Liver (tissue), 7 donors: ENCODE measurements at regions not wholly inside any gene's neighbourhood (a gene's known extent, or its start where the extent isn't known, plus 50 kb on each side); places are given as distances from the start of the nearest gene placed in this dataset.

ENCODE experiments used
- DNase-seq: peaks from one replicate; pipeline ENCODE4 v3.0.0-alpha.2; 2017; ENCODE audit warnings: low spot score
- H3K27ac ChIP-seq, 2 donors: one replicate each; pipeline ENCODE4 v1.7.0; 2013; ENCODE audit warnings: inconsistent platforms in 2 of 2, low read length in 2 of 2, control low read depth in 1 of 2, low read depth in 1 of 2, mild to moderate bottlenecking in 1 of 2
- H3K27me3 ChIP-seq, 4 donors: one replicate each; pipeline versions ENCODE4 v1.6.1 to v1.7.0; 2013; ENCODE audit warnings: low read length in 3 of 4, inconsistent platforms in 1 of 4, mild to moderate bottlenecking in 1 of 4, moderate library complexity in 1 of 4; ENCODE audit not compliant: control insufficient read depth in 4 of 4, insufficient read depth in 4 of 4
- H3K36me3 ChIP-seq, 4 donors: one replicate each; pipeline versions ENCODE4 v1.6.1 to v1.7.0; 2013; ENCODE audit warnings: low read length in 3 of 4, mild to moderate bottlenecking in 3 of 4, low read depth in 1 of 4, moderate library complexity in 1 of 4; ENCODE audit not compliant: control insufficient read depth in 4 of 4, insufficient read depth in 3 of 4
- H3K4me1 ChIP-seq, 4 donors: one replicate each; pipeline versions ENCODE4 v1.6.1 to v1.7.0; 2013; ENCODE audit warnings: low read length in 3 of 4, mild to moderate bottlenecking in 3 of 4, moderate library complexity in 1 of 4; ENCODE audit not compliant: control insufficient read depth in 4 of 4, insufficient read depth in 4 of 4
- H3K4me3 ChIP-seq, 3 donors: one replicate each; pipeline versions ENCODE4 v1.6.1 to v1.7.0; 2013; ENCODE audit warnings: low read length in 3 of 3, control low read depth in 1 of 3, low read depth in 1 of 3, mild to moderate bottlenecking in 1 of 3
- H3K9ac ChIP-seq, 2 donors: one replicate each; pipeline ENCODE4 v1.7.0; 2013; ENCODE audit warnings: low read length in 2 of 2, mild to moderate bottlenecking in 2 of 2, moderate library complexity in 2 of 2, control low read depth in 1 of 2, low read depth in 1 of 2
- H3K9me3 ChIP-seq, 4 donors: one replicate each; pipeline versions ENCODE4 v1.6.1 to v1.7.0; 2013; ENCODE audit warnings: low read length in 3 of 4; ENCODE audit not compliant: control insufficient read depth in 4 of 4
- ATF3 ChIP-seq: IDR thresholded peaks from 2 replicates; pipeline ENCODE4 v1.6.1; 2016; ENCODE audit warnings: antibody characterized with exemption
- EGR1 ChIP-seq, 2 donors: IDR thresholded peaks; 2 replicates each; pipeline ENCODE4 v1.6.1; 2016 to 2018; ENCODE audit warnings: antibody characterized with exemption in 2 of 2, low read depth in 2 of 2
- FOXA1 ChIP-seq: IDR thresholded peaks from 2 replicates; pipeline ENCODE4 v1.6.1; 2016; ENCODE audit warnings: antibody characterized with exemption
- FOXA2 ChIP-seq: IDR thresholded peaks from 2 replicates; pipeline ENCODE4 v1.6.1; 2016; ENCODE audit warnings: antibody characterized with exemption
- GABPA ChIP-seq, 2 donors: IDR thresholded peaks in 1 of 2; conservative IDR thresholded peaks in 1 of 2; 2 replicates each; pipeline ENCODE4 v1.6.1; 2016; ENCODE audit warnings: antibody characterized with exemption in 2 of 2, mild to moderate bottlenecking in 1 of 2, moderate library complexity in 1 of 2
- HNF4A ChIP-seq, 2 donors: conservative IDR thresholded peaks; 2 replicates each; pipeline ENCODE4 v1.6.1; 2016; ENCODE audit warnings: antibody characterized with exemption in 2 of 2, mild to moderate bottlenecking in 2 of 2
- HNF4G ChIP-seq: IDR thresholded peaks from 2 replicates; pipeline ENCODE4 v1.6.1; 2016; ENCODE audit warnings: antibody characterized with exemption
- JUND ChIP-seq, 2 donors: IDR thresholded peaks; 2 replicates each; pipeline ENCODE4 v1.6.1; 2016; ENCODE audit warnings: antibody characterized with exemption in 2 of 2
- MAX ChIP-seq: IDR thresholded peaks from 2 replicates; pipeline ENCODE4 v1.6.1; 2016; ENCODE audit warnings: antibody characterized with exemption
- NR2F2 ChIP-seq: IDR thresholded peaks from 2 replicates; pipeline ENCODE4 v1.6.1; 2016; ENCODE audit warnings: antibody characterized with exemption
- RAD21 ChIP-seq, 2 donors: IDR thresholded peaks; 2 replicates each; pipeline ENCODE4 v1.6.1; 2016; ENCODE audit warnings: antibody characterized with exemption in 2 of 2, mild to moderate bottlenecking in 2 of 2
- REST ChIP-seq: IDR thresholded peaks from 2 replicates; pipeline ENCODE4 v1.6.1; 2016; ENCODE audit warnings: antibody characterized with exemption, mild to moderate bottlenecking
- RXRA ChIP-seq, 2 donors: IDR thresholded peaks; 2 replicates each; pipeline ENCODE4 v1.6.1; 2017 to 2018; ENCODE audit warnings: antibody characterized with exemption in 2 of 2, mild to moderate bottlenecking in 1 of 2
- SP1 ChIP-seq: IDR thresholded peaks from 2 replicates; pipeline ENCODE4 v1.6.1; 2018; ENCODE audit warnings: antibody characterized with exemption, mild to moderate bottlenecking
- TAF1 ChIP-seq: conservative IDR thresholded peaks from 2 replicates; pipeline ENCODE4 v1.6.1; 2016; ENCODE audit warnings: antibody characterized with exemption, mild to moderate bottlenecking
- YY1 ChIP-seq: IDR thresholded peaks from 2 replicates; pipeline ENCODE4 v1.6.1; 2016; ENCODE audit warnings: antibody characterized with exemption, mild to moderate bottlenecking
- ZBTB33 ChIP-seq: IDR thresholded peaks from 2 replicates; pipeline ENCODE4 v1.6.1; 2016; ENCODE audit warnings: antibody characterized with exemption
- WGBS: extraction: QIAGEN DNeasy Blood & Tissue Kit; methylation state at CpG from one replicate; pipeline ENCODE4 v1.1.7; 2013; 5-methylcytosine and 5-hydroxymethylcytosine counted together
- donor health status: healthy.
- donor health status: healthy.
- donor health status: healthy.
- donor health status: healthy.

- TF ChIP-seq REST (no peak), FOXA2 (no peak), TAF1 (no peak), JUND (IDR thresholded peaks at IDR 0.05) (no peak)
Measured at GRCh38 chr18:55651236-55651635, 63.2 kb upstream of the TCF4 start (continued).

- H3K4me1 ChIP-seq: no peaks in the 10 kb centered on the region
- TF ChIP-seq EGR1 (IDR thresholded peaks at IDR 0.05; ENCODE audit: low read depth in 2 of 2): no peak
- no peak for TF ChIP-seq HNF4A (conservative IDR thresholded peaks at IDR 0.05)
- no peak for TF ChIP-seq NR2F2
- no peak for TF ChIP-seq REST
- TF ChIP-seq HNF4G: no peak
- TF ChIP-seq ATF3: no peak
- no peak for TF ChIP-seq ZBTB33
- TF ChIP-seq GABPA (IDR thresholded peaks at IDR 0.05 in 1 of 2, conservative IDR thresholded peaks at IDR 0.05 in 1 of 2): no peak
- no peak for TF ChIP-seq FOXA1
- no peak for TF ChIP-seq RXRA (IDR thresholded peaks at IDR 0.05)
- TF ChIP-seq FOXA2: no peak
- TF ChIP-seq MAX: no peak
- TF ChIP-seq SP1: no peak
- no peak for TF ChIP-seq RAD21 (IDR thresholded peaks at IDR 0.05)
- TF ChIP-seq YY1: no peak
- TF ChIP-seq TAF1: no peak
- no peak for TF ChIP-seq JUND (IDR thresholded peaks at IDR 0.05)
- WGBS: 65% methylated on average over 4 of the region's 4 CpGs
- H3K9ac ChIP-seq: no peak overlapping the region
- DNase-seq: no peak
- no peaks in the 10 kb centered on the region for H3K9me3 ChIP-seq
- no peak overlapping the region for H3K27ac ChIP-seq
- no peak overlapping the region for H3K4me3 ChIP-seq
- H3K36me3 ChIP-seq: no peaks in the 10 kb centered on the region
- H3K27me3 ChIP-seq: no peaks in the 10 kb centered on the region
Measured at GRCh38 chr18:55650363-55650870, 62.4 kb upstream of the TCF4 start.
